Astrocyte (in vitro differentiated cells and primary cell): ENCODE measurements at regions not wholly inside any gene's neighbourhood (a gene's known extent, or its start where the extent isn't known, plus 50 kb on each side); places are given as distances from the start of the nearest gene placed in this dataset.

Experiments used
- CTCF ChIP-seq: IDR thresholded peaks from 2 replicates; pipeline ENCODE4 v1.5.1; 2011; ENCODE audit warnings: low read depth, mild to moderate bottlenecking, inconsistent platforms, low read length, moderate library complexity; ENCODE audit not compliant: insufficient read depth
- EZH2 ChIP-seq: IDR thresholded peaks from 2 replicates; pipeline ENCODE4 v1.6.1; 2012; ENCODE audit warnings: mild to moderate bottlenecking, low read length, inconsistent platforms; ENCODE audit not compliant: insufficient read depth

- no peak for TF ChIP-seq CTCF
- TF ChIP-seq EZH2 = no peak
Observed at GRCh38 chr19:28567834-28568233, 645.1 kb downstream of the UQCRFS1 start.
